ENCODE measurements at regions not wholly inside any gene's neighbourhood (a gene's known extent, or its start where the extent isn't known, plus 50 kb on each side); places are given as distances from the start of the nearest gene placed in this dataset.

DNA sequence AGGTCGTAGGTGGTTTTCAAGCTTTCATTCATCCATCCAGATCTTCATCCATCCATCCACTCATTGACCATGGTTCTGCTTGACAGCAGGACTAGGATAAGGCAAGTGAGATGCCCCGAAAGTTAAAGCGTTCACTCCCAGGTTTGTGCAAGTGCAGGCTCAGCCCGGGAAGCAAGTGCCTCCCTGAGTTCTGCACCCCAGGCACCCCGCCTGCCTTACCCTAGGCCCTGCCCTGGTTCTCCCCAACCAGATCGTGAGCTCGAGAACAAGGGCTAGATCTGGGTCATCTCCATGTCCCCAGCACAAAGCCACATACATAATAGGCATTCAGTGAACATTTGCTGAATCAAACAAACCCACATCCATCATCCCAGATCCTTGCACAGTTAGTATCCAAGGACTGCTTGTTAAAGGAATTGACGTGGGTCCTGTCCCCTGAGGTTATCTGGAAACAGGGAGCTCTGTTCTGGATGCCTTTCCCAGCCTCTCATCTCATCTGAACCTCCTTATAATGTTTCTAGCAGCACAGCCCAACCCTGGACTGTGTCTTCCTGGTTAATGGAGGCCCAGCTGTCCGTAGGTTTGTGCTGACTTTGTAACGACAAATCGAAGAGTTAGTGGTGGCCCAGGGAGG is 116.1 kb upstream of the GPC1 start:
- TF ChIP-seq GATA3 (IDR thresholded peaks at IDR 0.05; ENCODE audit: low read depth, low read length) (no peak), GATA2 (IDR thresholded peaks at IDR 0.05; ENCODE audit: low read depth, low read length) (no peak)

DNA sequence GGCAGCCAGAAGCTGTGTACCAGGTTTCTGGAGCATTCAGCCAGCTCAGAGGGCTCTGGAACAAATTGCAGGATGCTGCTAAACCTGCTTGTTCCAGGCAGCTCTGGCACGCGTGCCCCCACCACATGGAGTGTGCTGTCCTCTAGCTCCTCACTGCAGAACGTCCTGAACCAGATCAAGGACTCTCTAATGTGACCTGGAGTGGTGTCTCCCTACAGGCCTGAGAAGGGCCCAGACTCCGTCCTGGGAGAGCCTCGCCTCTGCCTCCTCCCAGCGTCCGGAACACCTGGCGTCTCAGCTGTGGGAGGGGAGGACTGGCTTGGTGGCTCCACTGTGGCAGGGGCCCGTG is 115.6 kb upstream of the GPC1 start:
- TF ChIP-seq GATA2 (IDR thresholded peaks at IDR 0.05; ENCODE audit: low read depth, low read length) = no peak
- no peak for TF ChIP-seq GATA3 (IDR thresholded peaks at IDR 0.05; ENCODE audit: low read depth, low read length)

- no peak for TF ChIP-seq GATA3 (IDR thresholded peaks at IDR 0.05; ENCODE audit: low read depth, low read length)
- no peak for TF ChIP-seq GATA2 (IDR thresholded peaks at IDR 0.05; ENCODE audit: low read depth, low read length)
Measured at GRCh38 chr2:240320204-240320993, 115.1 kb upstream of the GPC1 start.

DNA sequence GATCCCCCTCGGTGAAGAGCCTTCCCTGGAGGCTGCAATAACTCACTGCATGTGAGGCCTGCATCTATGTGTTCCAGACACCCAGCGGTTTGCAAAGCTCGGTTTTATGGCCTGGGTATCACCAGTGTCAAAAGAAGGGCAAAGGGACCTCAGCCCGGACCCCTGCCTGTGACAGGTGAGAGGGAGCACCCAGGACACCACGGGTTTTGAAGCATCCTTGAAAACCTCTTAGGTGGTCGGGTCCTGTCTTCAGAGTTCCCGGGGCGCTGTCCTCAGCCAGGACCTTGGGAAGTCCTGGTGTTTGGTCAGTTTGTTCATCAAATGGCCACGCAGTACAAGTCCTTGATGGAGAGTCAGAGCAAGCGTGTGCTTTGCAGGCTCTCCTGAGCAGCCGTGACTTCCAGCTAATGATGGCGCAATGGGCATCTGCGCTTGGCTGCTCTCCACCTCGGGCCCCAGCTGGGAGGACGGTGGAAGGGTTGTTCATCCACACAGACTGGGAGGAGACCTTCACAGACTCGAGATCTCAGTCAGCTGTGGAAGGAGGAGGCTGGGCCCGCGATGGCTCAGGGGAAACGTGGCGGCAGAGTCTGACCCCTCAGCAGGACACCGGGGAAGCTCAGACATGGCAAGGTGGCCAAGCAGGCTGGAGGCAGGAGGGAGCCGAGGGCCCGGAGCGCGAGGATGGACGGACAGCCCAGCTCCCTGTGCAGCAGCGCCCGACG is 113.1 kb upstream of the GPC1 start:
- TF ChIP-seq GATA2 (IDR thresholded peaks at IDR 0.05; ENCODE audit: low read depth, low read length) (no peak), GATA3 (IDR thresholded peaks at IDR 0.05; ENCODE audit: low read depth, low read length) (no peak)

GRCh38 chr2:240322991-240323390 is 112.5 kb upstream of the GPC1 start:
- TF ChIP-seq GATA3 (IDR thresholded peaks at IDR 0.05; ENCODE audit: low read depth, low read length) = no peak
- TF ChIP-seq GATA2 (IDR thresholded peaks at IDR 0.05; ENCODE audit: low read depth, low read length) = no peak

DNA sequence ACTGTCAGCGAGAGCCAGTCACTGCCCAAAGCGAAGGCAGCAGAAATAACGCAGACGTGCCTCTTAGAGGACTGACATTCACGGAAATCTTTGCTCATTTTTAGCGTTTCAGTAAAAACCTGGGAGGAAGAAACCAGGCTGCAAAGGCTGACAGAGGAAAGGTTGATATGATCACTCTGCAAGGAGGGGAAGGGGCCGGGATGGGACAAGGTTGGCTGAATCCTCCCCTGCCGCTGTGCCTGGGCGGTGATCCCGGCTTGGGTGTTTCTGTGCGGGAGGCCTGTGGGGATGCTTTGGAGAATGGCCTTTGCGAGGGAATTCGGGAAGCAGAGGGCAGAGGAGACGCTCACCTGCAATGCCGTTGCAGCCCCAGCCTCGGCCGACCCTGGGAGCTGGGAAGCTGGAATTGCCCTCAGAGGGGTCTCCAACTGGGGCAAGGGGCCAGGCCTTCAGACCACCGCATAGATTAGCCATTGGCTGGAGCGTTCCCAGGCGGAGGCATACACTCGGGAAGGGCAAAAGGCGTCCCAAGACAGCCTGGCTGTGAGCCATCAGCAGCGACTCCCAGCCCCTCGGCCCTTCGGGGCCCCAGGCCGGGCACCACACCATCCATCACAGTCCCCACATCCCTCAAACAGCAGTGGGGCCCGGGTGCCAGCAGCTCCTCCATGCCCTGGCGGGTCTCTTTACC is 111.7 kb upstream of the GPC1 start:
- TF ChIP-seq GATA3 (IDR thresholded peaks at IDR 0.05; ENCODE audit: low read depth, low read length) (no peak), GATA2 (IDR thresholded peaks at IDR 0.05; ENCODE audit: low read depth, low read length) (no peak)

GRCh38 chr2:240324312-240325015 is 111.0 kb upstream of the GPC1 start:
- no peak for TF ChIP-seq GATA3 (IDR thresholded peaks at IDR 0.05; ENCODE audit: low read depth, low read length)
- no peak for TF ChIP-seq GATA2 (IDR thresholded peaks at IDR 0.05; ENCODE audit: low read depth, low read length)

- TF ChIP-seq GATA2 (IDR thresholded peaks at IDR 0.05; ENCODE audit: low read depth, low read length) (no peak; the same call in 1 of the 2 replicates), GATA3 (IDR thresholded peaks at IDR 0.05; ENCODE audit: low read depth, low read length) (no peak)
Measured at GRCh38 chr2:240325016-240326007, 110.2 kb upstream of the GPC1 start.

DNA sequence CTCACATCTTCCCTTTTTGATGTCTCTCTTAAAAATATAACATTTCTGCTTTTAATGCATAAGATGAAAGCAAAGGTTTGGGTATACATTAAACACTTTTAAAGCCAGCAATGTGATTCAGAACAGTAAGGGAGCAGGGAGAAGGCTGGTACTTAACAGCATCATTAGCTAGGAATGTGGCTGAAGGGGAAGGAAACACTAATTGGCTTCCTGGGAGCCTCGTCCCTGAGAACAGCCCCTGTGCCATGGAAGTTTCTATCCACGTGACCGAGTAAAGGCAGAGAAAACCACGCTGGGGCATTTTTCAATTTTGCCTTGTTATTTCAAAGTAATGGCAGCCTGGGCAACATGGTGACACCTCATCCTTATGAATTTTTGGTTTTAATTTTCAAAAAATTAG is 109.2 kb upstream of the GPC1 start:
- TF ChIP-seq GATA2 (IDR thresholded peaks at IDR 0.05; ENCODE audit: low read depth, low read length) (no peak), GATA3 (IDR thresholded peaks at IDR 0.05; ENCODE audit: low read depth, low read length) (no peak)

DNA sequence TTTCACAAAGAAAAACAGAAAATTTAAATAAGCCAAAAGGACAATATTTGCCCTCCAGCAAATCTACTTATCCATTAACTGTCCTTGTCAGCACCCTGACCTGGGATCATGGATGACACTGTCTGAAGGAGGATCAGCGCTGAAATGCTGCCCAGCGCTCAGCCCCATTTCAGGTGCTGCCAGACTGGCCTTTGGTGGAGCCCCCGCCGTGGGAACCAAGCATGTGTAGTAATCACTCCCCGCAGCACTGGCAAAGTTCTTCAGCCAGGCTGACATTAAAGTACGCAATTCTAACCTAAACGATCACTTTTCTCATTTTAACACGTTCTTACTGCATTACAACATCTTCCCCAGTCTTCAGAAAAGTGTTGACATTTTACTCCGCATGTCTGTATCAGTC is 108.6 kb upstream of the GPC1 start:
- TF ChIP-seq GATA3 (IDR thresholded peaks at IDR 0.05; ENCODE audit: low read depth, low read length) = no peak
- no peak for TF ChIP-seq GATA2 (IDR thresholded peaks at IDR 0.05; ENCODE audit: low read depth, low read length)

GRCh38 chr2:240327566-240327965 is 107.9 kb upstream of the GPC1 start:
- TF ChIP-seq GATA2 (IDR thresholded peaks at IDR 0.05; ENCODE audit: low read depth, low read length) (no peak), GATA3 (IDR thresholded peaks at IDR 0.05; ENCODE audit: low read depth, low read length) (no peak)

GRCh38 chr2:240328526-240328925 is 106.9 kb upstream of the GPC1 start:
- no peak for TF ChIP-seq GATA2 (IDR thresholded peaks at IDR 0.05; ENCODE audit: low read depth, low read length)
- TF ChIP-seq GATA3 (IDR thresholded peaks at IDR 0.05; ENCODE audit: low read depth, low read length) = no peak

Measured in SH-SY5Y (cell line).